GM23338 (cell line): ENCODE measurements at regions not wholly inside any gene's neighbourhood (a gene's known extent, or its start where the extent isn't known, plus 50 kb on each side); places are given as distances from the start of the nearest gene placed in this dataset.
A peak's percentile ranks its signal among the peaks of the same experiment; 100 is the strongest.

Experiments
- ATAC-seq: fragments of 200-7000 bp; cut with Tn5 transposase; 3 replicates; pipeline ENCODE4 v1.9.1; 2020
- DNase-seq: peaks from one replicate; pipeline ENCODE4 v3.0.0-alpha.2; 2015; ENCODE audit warnings: low spot score
- H2AFZ ChIP-seq: fragments of 200-600 bp; sonication (generic); 2 replicates; pipeline ENCODE4 v1.8.0; 2016; ENCODE audit warnings: antibody characterized with exemption, mild to moderate bottlenecking, moderate library complexity
- H3F3A ChIP-seq: fragments of 200-600 bp; sonication (generic); replicated peaks from 2 replicates; pipeline ENCODE4 v1.8.0; 2017; ENCODE audit warnings: antibody characterized with exemption, mixed run types, low read depth
- H3K27ac ChIP-seq: fragments of 200-600 bp; sonication (generic); 2 replicates; pipeline ENCODE4 v1.6.1; 2016; ENCODE audit warnings: low read depth
- H3K27me3 ChIP-seq: fragments of 200-600 bp; sonication (generic); 2 replicates; pipeline ENCODE4 v1.8.0; 2016; ENCODE audit warnings: mild to moderate bottlenecking, mixed run types, moderate library complexity; ENCODE audit not compliant: insufficient read depth
- H3K36me3 ChIP-seq: fragments of 200-600 bp; sonication (generic); 2 replicates; pipeline ENCODE4 v1.8.0; 2016; ENCODE audit warnings: mild to moderate bottlenecking; ENCODE audit not compliant: insufficient read depth
- H3K4me1 ChIP-seq: fragments of 200-600 bp; sonication (generic); 2 replicates; pipeline ENCODE4 v1.8.0; 2016; ENCODE audit warnings: mild to moderate bottlenecking, moderate library complexity; ENCODE audit not compliant: insufficient read depth
- H3K4me2 ChIP-seq: fragments of 200-600 bp; sonication (generic); 2 replicates; pipeline ENCODE4 v1.7.1; 2017; ENCODE audit warnings: mixed run types
- H3K4me3 ChIP-seq: fragments of 200-600 bp; sonication (generic); 2 replicates; pipeline ENCODE4 v1.6.1; 2016; ENCODE audit warnings: mixed run types
- H3K79me2 ChIP-seq: fragments of 200-600 bp; sonication (generic); replicated peaks from 2 replicates; pipeline ENCODE4 v1.8.0; 2017; ENCODE audit warnings: mild to moderate bottlenecking; ENCODE audit not compliant: insufficient read depth
- H3K9me2 ChIP-seq: fragments of 200-600 bp; sonication (generic); 2 replicates; pipeline ENCODE4 v1.8.0; 2017; ENCODE audit not compliant: insufficient read depth
- H4K20me1 ChIP-seq: fragments of 200-600 bp; sonication (generic); replicated peaks from 2 replicates; pipeline ENCODE4 v1.8.0; 2017; ENCODE audit warnings: mild to moderate bottlenecking; ENCODE audit not compliant: insufficient read depth
- H3K27ac Mint-ChIP-seq: 2 replicates; pipeline ENCODE4 v1.8.0; 2020; ENCODE audit warnings: inconsistent platforms, mild to moderate bottlenecking, moderate library complexity, mixed read lengths
- H3K27me3 Mint-ChIP-seq: 3 replicates; pipeline ENCODE4 v1.8.0; 2022; ENCODE audit warnings: low read depth, mild to moderate bottlenecking, moderate library complexity, mixed read lengths, inconsistent platforms; ENCODE audit not compliant: insufficient read depth, poor library complexity
- H3K36me3 Mint-ChIP-seq: 3 replicates; pipeline ENCODE4 v1.8.0; 2021; ENCODE audit warnings: low read depth, mild to moderate bottlenecking, inconsistent platforms, moderate library complexity, mixed read lengths
- H3K4me1 Mint-ChIP-seq: 3 replicates; pipeline ENCODE4 v1.8.0; 2020; ENCODE audit warnings: mild to moderate bottlenecking, inconsistent platforms, mixed read lengths
- H3K4me3 Mint-ChIP-seq: 3 replicates; pipeline ENCODE4 v1.8.0; 2021; ENCODE audit warnings: moderate library complexity, mild to moderate bottlenecking, inconsistent platforms, mixed read lengths
- H3K9me3 Mint-ChIP-seq: 3 replicates; pipeline ENCODE4 v1.8.0; 2020; ENCODE audit warnings: moderate library complexity, mild to moderate bottlenecking, inconsistent platforms, mixed read lengths
- STAT1 ChIP-seq: IDR thresholded peaks from one replicate; pipeline ENCODE4 v1.6.1; 2016; ENCODE audit warnings: antibody characterized with exemption; ENCODE audit not compliant: unreplicated experiment
- TF ChIP-seq, protein P1 (sequence below): fragments of 250-450 bp; sonication (Bioruptor Pico); IDR thresholded peaks from 2 replicates; pipeline ENCODE4 v1.5.0; 2020; ENCODE audit warnings: mild to moderate bottlenecking, moderate library complexity
- TF ChIP-seq, protein P2 (sequence below), 2 experiments: fragments of 200-600 bp in 1 of 2; sonication (generic) in 1 of 2; conservative IDR thresholded peaks; 2 replicates each; pipeline versions ENCODE4 v1.5.1 to v1.6.1; 2016 to 2017; ENCODE audit warnings: antibody characterized with exemption in 2 of 2, low read depth in 2 of 2, mild to moderate bottlenecking in 2 of 2, moderate library complexity in 1 of 2

GRCh38 chr2:143856978-143857377, 662.9 kb downstream of the ZEB2 start (continued):
- TF ChIP-seq, protein P1, sequence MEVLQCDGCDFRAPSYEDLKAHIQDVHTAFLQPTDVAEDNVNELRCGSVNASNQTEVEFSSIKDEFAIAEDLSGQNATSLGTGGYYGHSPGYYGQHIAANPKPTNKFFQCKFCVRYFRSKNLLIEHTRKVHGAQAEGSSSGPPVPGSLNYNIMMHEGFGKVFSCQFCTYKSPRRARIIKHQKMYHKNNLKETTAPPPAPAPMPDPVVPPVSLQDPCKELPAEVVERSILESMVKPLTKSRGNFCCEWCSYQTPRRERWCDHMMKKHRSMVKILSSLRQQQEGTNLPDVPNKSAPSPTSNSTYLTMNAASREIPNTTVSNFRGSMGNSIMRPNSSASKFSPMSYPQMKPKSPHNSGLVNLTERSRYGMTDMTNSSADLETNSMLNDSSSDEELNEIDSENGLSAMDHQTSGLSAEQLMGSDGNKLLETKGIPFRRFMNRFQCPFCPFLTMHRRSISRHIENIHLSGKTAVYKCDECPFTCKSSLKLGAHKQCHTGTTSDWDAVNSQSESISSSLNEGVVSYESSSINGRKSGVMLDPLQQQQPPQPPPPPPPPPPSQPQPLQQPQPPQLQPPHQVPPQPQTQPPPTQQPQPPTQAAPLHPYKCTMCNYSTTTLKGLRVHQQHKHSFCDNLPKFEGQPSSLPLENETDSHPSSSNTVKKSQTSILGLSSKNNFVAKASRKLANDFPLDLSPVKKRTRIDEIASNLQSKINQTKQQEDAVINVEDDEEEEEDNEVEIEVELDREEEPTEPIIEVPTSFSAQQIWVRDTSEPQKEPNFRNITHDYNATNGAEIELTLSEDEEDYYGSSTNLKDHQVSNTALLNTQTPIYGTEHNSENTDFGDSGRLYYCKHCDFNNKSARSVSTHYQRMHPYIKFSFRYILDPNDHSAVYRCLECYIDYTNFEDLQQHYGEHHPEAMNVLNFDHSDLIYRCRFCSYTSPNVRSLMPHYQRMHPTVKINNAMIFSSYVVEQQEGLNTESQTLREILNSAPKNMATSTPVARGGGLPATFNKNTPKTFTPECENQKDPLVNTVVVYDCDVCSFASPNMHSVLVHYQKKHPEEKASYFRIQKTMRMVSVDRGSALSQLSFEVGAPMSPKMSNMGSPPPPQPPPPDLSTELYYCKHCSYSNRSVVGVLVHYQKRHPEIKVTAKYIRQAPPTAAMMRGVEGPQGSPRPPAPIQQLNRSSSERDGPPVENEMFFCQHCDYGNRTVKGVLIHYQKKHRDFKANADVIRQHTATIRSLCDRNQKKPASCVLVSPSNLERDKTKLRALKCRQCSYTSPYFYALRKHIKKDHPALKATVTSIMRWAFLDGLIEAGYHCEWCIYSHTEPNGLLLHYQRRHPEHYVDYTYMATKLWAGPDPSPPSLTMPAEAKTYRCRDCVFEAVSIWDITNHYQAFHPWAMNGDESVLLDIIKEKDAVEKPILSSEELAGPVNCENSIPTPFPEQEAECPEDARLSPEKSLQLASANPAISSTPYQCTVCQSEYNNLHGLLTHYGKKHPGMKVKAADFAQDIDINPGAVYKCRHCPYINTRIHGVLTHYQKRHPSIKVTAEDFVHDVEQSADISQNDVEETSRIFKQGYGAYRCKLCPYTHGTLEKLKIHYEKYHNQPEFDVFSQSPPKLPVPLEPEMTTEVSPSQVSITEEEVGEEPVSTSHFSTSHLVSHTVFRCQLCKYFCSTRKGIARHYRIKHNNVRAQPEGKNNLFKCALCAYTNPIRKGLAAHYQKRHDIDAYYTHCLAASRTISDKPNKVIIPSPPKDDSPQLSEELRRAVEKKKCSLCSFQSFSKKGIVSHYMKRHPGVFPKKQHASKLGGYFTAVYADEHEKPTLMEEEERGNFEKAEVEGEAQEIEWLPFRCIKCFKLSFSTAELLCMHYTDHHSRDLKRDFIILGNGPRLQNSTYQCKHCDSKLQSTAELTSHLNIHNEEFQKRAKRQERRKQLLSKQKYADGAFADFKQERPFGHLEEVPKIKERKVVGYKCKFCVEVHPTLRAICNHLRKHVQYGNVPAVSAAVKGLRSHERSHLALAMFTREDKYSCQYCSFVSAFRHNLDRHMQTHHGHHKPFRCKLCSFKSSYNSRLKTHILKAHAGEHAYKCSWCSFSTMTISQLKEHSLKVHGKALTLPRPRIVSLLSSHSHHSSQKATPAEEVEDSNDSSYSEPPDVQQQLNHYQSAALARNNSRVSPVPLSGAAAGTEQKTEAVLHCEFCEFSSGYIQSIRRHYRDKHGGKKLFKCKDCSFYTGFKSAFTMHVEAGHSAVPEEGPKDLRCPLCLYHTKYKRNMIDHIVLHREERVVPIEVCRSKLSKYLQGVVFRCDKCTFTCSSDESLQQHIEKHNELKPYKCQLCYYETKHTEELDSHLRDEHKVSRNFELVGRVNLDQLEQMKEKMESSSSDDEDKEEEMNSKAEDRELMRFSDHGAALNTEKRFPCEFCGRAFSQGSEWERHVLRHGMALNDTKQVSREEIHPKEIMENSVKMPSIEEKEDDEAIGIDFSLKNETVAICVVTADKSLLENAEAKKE (CRISPR knock-in tag): no peak

GRCh38 chr2:143852759-143853158, 667.2 kb downstream of the ZEB2 start:
- ATAC-seq (peak; percentile 77), DNase-seq (peak; percentile 68)
- no peaks in the 10 kb centered on the region for H3K79me2 ChIP-seq
- no peaks in the 10 kb centered on the region for H3K9me3 Mint-ChIP-seq
- no peak overlapping the region for H3K4me2 ChIP-seq
- H3K27me3 ChIP-seq: no peaks in the 10 kb centered on the region
- H3K4me3 Mint-ChIP-seq: no peak overlapping the region
- TF ChIP-seq, protein P2, sequence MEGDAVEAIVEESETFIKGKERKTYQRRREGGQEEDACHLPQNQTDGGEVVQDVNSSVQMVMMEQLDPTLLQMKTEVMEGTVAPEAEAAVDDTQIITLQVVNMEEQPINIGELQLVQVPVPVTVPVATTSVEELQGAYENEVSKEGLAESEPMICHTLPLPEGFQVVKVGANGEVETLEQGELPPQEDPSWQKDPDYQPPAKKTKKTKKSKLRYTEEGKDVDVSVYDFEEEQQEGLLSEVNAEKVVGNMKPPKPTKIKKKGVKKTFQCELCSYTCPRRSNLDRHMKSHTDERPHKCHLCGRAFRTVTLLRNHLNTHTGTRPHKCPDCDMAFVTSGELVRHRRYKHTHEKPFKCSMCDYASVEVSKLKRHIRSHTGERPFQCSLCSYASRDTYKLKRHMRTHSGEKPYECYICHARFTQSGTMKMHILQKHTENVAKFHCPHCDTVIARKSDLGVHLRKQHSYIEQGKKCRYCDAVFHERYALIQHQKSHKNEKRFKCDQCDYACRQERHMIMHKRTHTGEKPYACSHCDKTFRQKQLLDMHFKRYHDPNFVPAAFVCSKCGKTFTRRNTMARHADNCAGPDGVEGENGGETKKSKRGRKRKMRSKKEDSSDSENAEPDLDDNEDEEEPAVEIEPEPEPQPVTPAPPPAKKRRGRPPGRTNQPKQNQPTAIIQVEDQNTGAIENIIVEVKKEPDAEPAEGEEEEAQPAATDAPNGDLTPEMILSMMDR (conservative IDR thresholded peaks at IDR 0.05; ENCODE audit: low read depth in 2 of 2): peak; percentile 55 to 84
- TF ChIP-seq STAT1: no peak
- no peak overlapping the region for H3K27ac ChIP-seq
- peaks cover 5% of the 10 kb centered on the region for H3K27me3 Mint-ChIP-seq
- peaks cover 8% of the 10 kb centered on the region for H3K4me1 Mint-ChIP-seq
- no peak overlapping the region for H2AFZ ChIP-seq
- no peaks in the 10 kb centered on the region for H3K36me3 ChIP-seq
- no peaks in the 10 kb centered on the region for H4K20me1 ChIP-seq
- H3F3A ChIP-seq: no peaks in the 10 kb centered on the region
- H3K9me2 ChIP-seq: peaks cover 6% of the 10 kb centered on the region; the same call in 1 of the 2 replicates
- H3K4me1 ChIP-seq: 0 out of 2 replicates have a peak, but pooled peaks cover 4% of the 10 kb centered on the region
- H3K27ac Mint-ChIP-seq: no peak overlapping the region
- no peak overlapping the region for H3K4me3 ChIP-seq
- no peaks in the 10 kb centered on the region for H3K36me3 Mint-ChIP-seq
